WTC11 (cell line): ENCODE measurements at regions not wholly inside any gene's neighbourhood (a gene's known extent, or its start where the extent isn't known, plus 50 kb on each side); places are given as distances from the start of the nearest gene placed in this dataset.

Source experiments
- ATAC-seq: fragments of 200-7000 bp; cut with Tn5 transposase; 2 replicates; pipeline ENCODE4 v1.10.0; 2021; ENCODE audit warnings: mild to moderate bottlenecking, moderate library complexity
- CTCF ChIA-PET: fragments of 300-600 bp; sonication (Branson Sonifier 250); formaldehyde crosslinking; loops from one replicate; lab custom pipeline; 2021; ENCODE audit warnings: antibody characterized with exemption; lab: Charles Lee
- POLR2A ChIA-PET: fragments of 350-600 bp; sonication (Branson Sonifier 250); formaldehyde crosslinking; loops from one replicate; lab custom pipeline; 2021; ENCODE audit warnings: antibody characterized with exemption; lab: Charles Lee
- DNase-seq: peaks from one replicate; pipeline ENCODE4 v3.0.0; 2021; ENCODE audit warnings: low spot score
- H3K27ac Mint-ChIP-seq: 2 replicates; pipeline ENCODE4 v1.8.0; 2021; ENCODE audit warnings: mixed read lengths
- H3K27me3 Mint-ChIP-seq: 2 replicates; pipeline ENCODE4 v1.8.0; 2021; ENCODE audit warnings: low read depth, mild to moderate bottlenecking, moderate library complexity, mixed read lengths
- H3K36me3 Mint-ChIP-seq: 2 replicates; pipeline ENCODE4 v1.8.0; 2021; ENCODE audit warnings: mixed read lengths
- H3K4me1 Mint-ChIP-seq: 2 replicates; pipeline ENCODE4 v1.8.0; 2022; ENCODE audit warnings: mixed read lengths
- H3K4me3 Mint-ChIP-seq: 2 replicates; pipeline ENCODE4 v1.8.0; 2021; ENCODE audit warnings: mild to moderate bottlenecking, moderate library complexity, mixed read lengths
- H3K9me3 Mint-ChIP-seq: 2 replicates; pipeline ENCODE4 v1.8.0; 2021; ENCODE audit warnings: mixed read lengths
- ARID4B ChIP-seq: sonication (generic); formaldehyde crosslinking; IDR thresholded peaks from 2 replicates; pipeline ENCODE4 v1.8.0; 2023; ENCODE audit warnings: missing genetic modification reagents, mild to moderate bottlenecking, borderline replicate concordance
- ATF2 ChIP-seq: sonication (generic); formaldehyde crosslinking; IDR thresholded peaks from 2 replicates; pipeline ENCODE4 v1.8.1; 2022; ENCODE audit warnings: low read depth, missing genetic modification reagents, borderline replicate concordance
- FOXK1 ChIP-seq: sonication (generic); formaldehyde crosslinking; IDR thresholded peaks from 2 replicates; pipeline ENCODE4 v1.8.0; 2022; ENCODE audit warnings: mild to moderate bottlenecking, moderate library complexity, missing genetic modification reagents
- FOXP1 ChIP-seq: sonication (generic); formaldehyde crosslinking; IDR thresholded peaks from 2 replicates; pipeline ENCODE4 v1.8.0; 2022; ENCODE audit warnings: missing genetic modification reagents, mild to moderate bottlenecking, moderate library complexity, borderline replicate concordance
- IRF1 ChIP-seq: sonication (generic); formaldehyde crosslinking; IDR thresholded peaks from 2 replicates; pipeline ENCODE4 v1.8.0; 2023; ENCODE audit warnings: missing genetic modification reagents
- JUN ChIP-seq: sonication (generic); formaldehyde crosslinking; IDR thresholded peaks from 2 replicates; pipeline ENCODE4 v1.8.0; 2023; ENCODE audit warnings: mild to moderate bottlenecking, missing genetic modification reagents
- MXD4 ChIP-seq: fragments of 250-450 bp; sonication (Bioruptor Pico); IDR thresholded peaks from 2 replicates; pipeline ENCODE4 v1.8.0; 2021; ENCODE audit warnings: mild to moderate bottlenecking, moderate library complexity, borderline replicate concordance
- SMAD4 ChIP-seq: sonication (generic); formaldehyde crosslinking; IDR thresholded peaks from 2 replicates; pipeline ENCODE4 v1.8.0; 2022; ENCODE audit warnings: mild to moderate bottlenecking, missing genetic modification reagents
- SOX15 ChIP-seq: fragments of 250-450 bp; sonication (Bioruptor Pico); IDR thresholded peaks from 2 replicates; pipeline ENCODE4 v1.9.0; 2021; ENCODE audit warnings: mild to moderate bottlenecking
- STAT6 ChIP-seq: sonication (generic); formaldehyde crosslinking; conservative IDR thresholded peaks from 2 replicates; pipeline ENCODE4 v1.8.1; 2023; ENCODE audit warnings: mild to moderate bottlenecking, low read depth, missing genetic modification reagents, moderate library complexity
- ZBTB43 ChIP-seq: sonication (generic); formaldehyde crosslinking; IDR thresholded peaks from 2 replicates; pipeline ENCODE4 v1.8.1; 2023; ENCODE audit warnings: mild to moderate bottlenecking, missing genetic modification reagents
- ZNF232 ChIP-seq: sonication (generic); formaldehyde crosslinking; IDR thresholded peaks from 2 replicates; pipeline ENCODE4 v1.8.0; 2022; ENCODE audit warnings: mild to moderate bottlenecking, missing genetic modification reagents
- ZNF317 ChIP-seq: sonication (generic); formaldehyde crosslinking; IDR thresholded peaks from 2 replicates; pipeline ENCODE4 v1.8.1; 2023; ENCODE audit warnings: low read depth, mild to moderate bottlenecking, moderate library complexity, missing genetic modification reagents, borderline replicate concordance
- ZNF423 ChIP-seq: fragments of 250-450 bp; sonication (Bioruptor Pico); IDR thresholded peaks from 2 replicates; pipeline ENCODE4 v2.1.2; 2022; ENCODE audit warnings: mild to moderate bottlenecking, moderate library complexity
- ZNF532 ChIP-seq: fragments of 250-450 bp; sonication (Bioruptor Pico); IDR thresholded peaks from 2 replicates; pipeline ENCODE4 v1.9.0; 2021; ENCODE audit warnings: mild to moderate bottlenecking, borderline replicate concordance
- TF ChIP-seq, protein P1 (sequence below): fragments of 200-600 bp; IDR thresholded peaks from 2 replicates; pipeline ENCODE4 v1.8.0; 2022; ENCODE audit warnings: antibody characterized with exemption
- TF ChIP-seq, protein P2 (sequence below): sonication (generic); formaldehyde crosslinking; IDR thresholded peaks from 2 replicates; pipeline ENCODE4 v1.8.0; 2022; ENCODE audit warnings: mild to moderate bottlenecking, missing genetic modification reagents
- TF ChIP-seq, protein P3 (sequence below): sonication (generic); formaldehyde crosslinking; IDR thresholded peaks from 2 replicates; pipeline ENCODE4 v1.8.1; 2023; ENCODE audit warnings: mild to moderate bottlenecking, missing genetic modification reagents

GRCh38 chr6:88380083-88380482 is 213.9 kb upstream of the CNR1 start:
- TF ChIP-seq MXD4 (CRISPR knock-in tag): no peak
- no peak for TF ChIP-seq ZNF232 (CRISPR knock-in tag)
- no peak for TF ChIP-seq SMAD4 (CRISPR knock-in tag)
- TF ChIP-seq, protein P1, sequence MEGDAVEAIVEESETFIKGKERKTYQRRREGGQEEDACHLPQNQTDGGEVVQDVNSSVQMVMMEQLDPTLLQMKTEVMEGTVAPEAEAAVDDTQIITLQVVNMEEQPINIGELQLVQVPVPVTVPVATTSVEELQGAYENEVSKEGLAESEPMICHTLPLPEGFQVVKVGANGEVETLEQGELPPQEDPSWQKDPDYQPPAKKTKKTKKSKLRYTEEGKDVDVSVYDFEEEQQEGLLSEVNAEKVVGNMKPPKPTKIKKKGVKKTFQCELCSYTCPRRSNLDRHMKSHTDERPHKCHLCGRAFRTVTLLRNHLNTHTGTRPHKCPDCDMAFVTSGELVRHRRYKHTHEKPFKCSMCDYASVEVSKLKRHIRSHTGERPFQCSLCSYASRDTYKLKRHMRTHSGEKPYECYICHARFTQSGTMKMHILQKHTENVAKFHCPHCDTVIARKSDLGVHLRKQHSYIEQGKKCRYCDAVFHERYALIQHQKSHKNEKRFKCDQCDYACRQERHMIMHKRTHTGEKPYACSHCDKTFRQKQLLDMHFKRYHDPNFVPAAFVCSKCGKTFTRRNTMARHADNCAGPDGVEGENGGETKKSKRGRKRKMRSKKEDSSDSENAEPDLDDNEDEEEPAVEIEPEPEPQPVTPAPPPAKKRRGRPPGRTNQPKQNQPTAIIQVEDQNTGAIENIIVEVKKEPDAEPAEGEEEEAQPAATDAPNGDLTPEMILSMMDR: no peak
- TF ChIP-seq ZBTB43 (CRISPR knock-in tag): no peak
- TF ChIP-seq FOXK1: no peak
- no peak for TF ChIP-seq IRF1
- TF ChIP-seq, protein P2, sequence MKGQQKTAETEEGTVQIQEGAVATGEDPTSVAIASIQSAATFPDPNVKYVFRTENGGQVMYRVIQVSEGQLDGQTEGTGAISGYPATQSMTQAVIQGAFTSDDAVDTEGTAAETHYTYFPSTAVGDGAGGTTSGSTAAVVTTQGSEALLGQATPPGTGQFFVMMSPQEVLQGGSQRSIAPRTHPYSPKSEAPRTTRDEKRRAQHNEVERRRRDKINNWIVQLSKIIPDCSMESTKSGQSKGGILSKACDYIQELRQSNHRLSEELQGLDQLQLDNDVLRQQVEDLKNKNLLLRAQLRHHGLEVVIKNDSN (CRISPR knock-in tag): no peak
- TF ChIP-seq ZNF423: no peak
- no peak for TF ChIP-seq FOXP1 (CRISPR knock-in tag)
- no peak for TF ChIP-seq ZNF317 (CRISPR knock-in tag)
- TF ChIP-seq ZNF532 (CRISPR knock-in tag): no peak
- TF ChIP-seq STAT6 (CRISPR knock-in tag): no peak
- TF ChIP-seq ATF2: no peak
- TF ChIP-seq ARID4B (CRISPR knock-in tag): no peak
- TF ChIP-seq, protein P3, sequence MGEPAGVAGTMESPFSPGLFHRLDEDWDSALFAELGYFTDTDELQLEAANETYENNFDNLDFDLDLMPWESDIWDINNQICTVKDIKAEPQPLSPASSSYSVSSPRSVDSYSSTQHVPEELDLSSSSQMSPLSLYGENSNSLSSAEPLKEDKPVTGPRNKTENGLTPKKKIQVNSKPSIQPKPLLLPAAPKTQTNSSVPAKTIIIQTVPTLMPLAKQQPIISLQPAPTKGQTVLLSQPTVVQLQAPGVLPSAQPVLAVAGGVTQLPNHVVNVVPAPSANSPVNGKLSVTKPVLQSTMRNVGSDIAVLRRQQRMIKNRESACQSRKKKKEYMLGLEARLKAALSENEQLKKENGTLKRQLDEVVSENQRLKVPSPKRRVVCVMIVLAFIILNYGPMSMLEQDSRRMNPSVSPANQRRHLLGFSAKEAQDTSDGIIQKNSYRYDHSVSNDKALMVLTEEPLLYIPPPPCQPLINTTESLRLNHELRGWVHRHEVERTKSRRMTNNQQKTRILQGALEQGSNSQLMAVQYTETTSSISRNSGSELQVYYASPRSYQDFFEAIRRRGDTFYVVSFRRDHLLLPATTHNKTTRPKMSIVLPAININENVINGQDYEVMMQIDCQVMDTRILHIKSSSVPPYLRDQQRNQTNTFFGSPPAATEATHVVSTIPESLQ (CRISPR knock-in tag): no peak
- TF ChIP-seq SOX15 (CRISPR knock-in tag): no peak
- TF ChIP-seq JUN: no peak
- ChIA-PET POLR2A (no interaction called here), CTCF (no interaction called here)
- no peak for DNase-seq
- Mint-ChIP-seq H3K4me3 (no peak overlapping the region), H3K36me3 (no peaks in the 10 kb centered on the region), H3K9me3 (peaks cover 9% of the 10 kb centered on the region; the same call in 1 of the 2 replicates), H3K27ac (no peak overlapping the region), H3K27me3 (no peaks in the 10 kb centered on the region), H3K4me1 (peaks cover 30% of the 10 kb centered on the region)
- ATAC-seq: no peak
